Right lobe of liver (tissue), 4 donors: ENCODE measurements at regions not wholly inside any gene's neighbourhood (a gene's known extent, or its start where the extent isn't known, plus 50 kb on each side); places are given as distances from the start of the nearest gene placed in this dataset.

Source experiments
- POLR2A ChIP-seq: fragments of 450-650 bp; IDR thresholded peaks from one replicate; pipeline ENCODE4 v1.6.1; 2017; ENCODE audit warnings: antibody characterized with exemption, mild to moderate bottlenecking
- TF ChIP-seq, protein P1 (sequence below), 4 donors: fragments of 200-600 bp in 3 of 4; fragments of 450-650 bp in 1 of 4; IDR thresholded peaks; one replicate each; pipeline versions ENCODE4 v1.5.1 to v1.8.0; 2016 to 2022; ENCODE audit warnings: antibody characterized with exemption in 4 of 4, mild to moderate bottlenecking in 2 of 4
- donor health status: DM: no; HTN: no; CAD: no.
- donor health status: DM: no; HTN: no; CAD: no.
- donor health status: DM: no; HTN: yes; CAD: no.

- TF ChIP-seq, protein P1, sequence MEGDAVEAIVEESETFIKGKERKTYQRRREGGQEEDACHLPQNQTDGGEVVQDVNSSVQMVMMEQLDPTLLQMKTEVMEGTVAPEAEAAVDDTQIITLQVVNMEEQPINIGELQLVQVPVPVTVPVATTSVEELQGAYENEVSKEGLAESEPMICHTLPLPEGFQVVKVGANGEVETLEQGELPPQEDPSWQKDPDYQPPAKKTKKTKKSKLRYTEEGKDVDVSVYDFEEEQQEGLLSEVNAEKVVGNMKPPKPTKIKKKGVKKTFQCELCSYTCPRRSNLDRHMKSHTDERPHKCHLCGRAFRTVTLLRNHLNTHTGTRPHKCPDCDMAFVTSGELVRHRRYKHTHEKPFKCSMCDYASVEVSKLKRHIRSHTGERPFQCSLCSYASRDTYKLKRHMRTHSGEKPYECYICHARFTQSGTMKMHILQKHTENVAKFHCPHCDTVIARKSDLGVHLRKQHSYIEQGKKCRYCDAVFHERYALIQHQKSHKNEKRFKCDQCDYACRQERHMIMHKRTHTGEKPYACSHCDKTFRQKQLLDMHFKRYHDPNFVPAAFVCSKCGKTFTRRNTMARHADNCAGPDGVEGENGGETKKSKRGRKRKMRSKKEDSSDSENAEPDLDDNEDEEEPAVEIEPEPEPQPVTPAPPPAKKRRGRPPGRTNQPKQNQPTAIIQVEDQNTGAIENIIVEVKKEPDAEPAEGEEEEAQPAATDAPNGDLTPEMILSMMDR (IDR thresholded peaks at IDR 0.05): no peak
- TF ChIP-seq POLR2A: no peak
Measured at GRCh38 chr5:156053056-156053455, 273.9 kb upstream of the SGCD start.
